Parathyroid adenoma (tissue), 2 donors: ENCODE measurements at regions not wholly inside any gene's neighbourhood (a gene's known extent, or its start where the extent isn't known, plus 50 kb on each side); places are given as distances from the start of the nearest gene placed in this dataset.

Experiments used
- H2AFZ ChIP-seq: fragments of 300-600 bp; sonication (generic); one replicate; pipeline ENCODE4 v1.7.0; 2017; ENCODE audit warnings: antibody characterized with exemption, mild to moderate bottlenecking
- H3K27ac ChIP-seq: fragments of 300-600 bp; sonication (generic); one replicate; pipeline ENCODE4 v1.7.0; 2017
- H3K27me3 ChIP-seq: fragments of 300-600 bp; sonication (generic); one replicate; pipeline ENCODE4 v1.7.0; 2017; ENCODE audit warnings: low read length; ENCODE audit not compliant: control insufficient read depth, insufficient read depth
- H3K36me3 ChIP-seq: fragments of 300-600 bp; sonication (generic); one replicate; pipeline ENCODE4 v1.7.0; 2017; ENCODE audit warnings: low read length; ENCODE audit not compliant: control insufficient read depth, insufficient read depth
- H3K4me1 ChIP-seq: fragments of 300-600 bp; sonication (generic); one replicate; pipeline ENCODE4 v1.7.0; 2017; ENCODE audit warnings: control low read depth
- H3K4me2 ChIP-seq: fragments of 300-600 bp; sonication (generic); one replicate; pipeline ENCODE4 v1.7.0; 2017; ENCODE audit warnings: low read length
- H3K4me3 ChIP-seq: fragments of 300-600 bp; sonication (generic); one replicate; pipeline ENCODE4 v1.7.0; 2017; ENCODE audit warnings: low read depth, low read length
- H3K79me2 ChIP-seq: fragments of 300-600 bp; sonication (generic); one replicate; pipeline ENCODE4 v1.7.0; 2017; ENCODE audit warnings: control low read depth
- H3K9ac ChIP-seq: fragments of 300-600 bp; sonication (generic); one replicate; pipeline ENCODE4 v1.7.0; 2017; ENCODE audit warnings: mild to moderate bottlenecking
- H3K9me3 ChIP-seq: fragments of 300-600 bp; sonication (generic); one replicate; pipeline ENCODE4 v1.7.0; 2017; ENCODE audit warnings: low read length; ENCODE audit not compliant: control insufficient read depth
- TF ChIP-seq, protein P1 (sequence below): fragments of 300-600 bp; sonication (generic); IDR thresholded peaks from one replicate; pipeline ENCODE4 v1.7.0; 2017; ENCODE audit warnings: antibody characterized with exemption, mild to moderate bottlenecking
- donor health status: primary hyperparathyroidism.

DNA sequence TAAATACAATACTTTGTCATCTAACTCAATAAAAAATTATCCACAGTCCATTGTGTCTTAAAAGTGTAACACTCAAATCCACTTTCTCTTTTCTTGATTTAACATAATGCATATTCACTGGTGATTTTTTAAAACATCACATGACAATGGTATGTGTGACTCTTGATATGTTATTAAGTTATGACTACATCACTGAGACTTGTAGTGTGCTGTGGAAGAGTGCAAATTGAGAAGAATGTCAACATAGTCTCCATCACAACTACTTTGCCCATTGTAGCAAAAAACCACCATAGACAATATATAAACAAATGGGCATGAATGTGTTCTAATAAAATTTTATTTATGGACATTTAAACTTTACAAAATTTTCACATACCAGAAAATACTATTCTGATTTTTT is 380.7 kb upstream of the PMFBP1 start:
- no peaks in the 10 kb centered on the region for H3K4me1 ChIP-seq
- no peak overlapping the region for H3K9ac ChIP-seq
- H3K27ac ChIP-seq, result no peak overlapping the region
- TF ChIP-seq, protein P1, sequence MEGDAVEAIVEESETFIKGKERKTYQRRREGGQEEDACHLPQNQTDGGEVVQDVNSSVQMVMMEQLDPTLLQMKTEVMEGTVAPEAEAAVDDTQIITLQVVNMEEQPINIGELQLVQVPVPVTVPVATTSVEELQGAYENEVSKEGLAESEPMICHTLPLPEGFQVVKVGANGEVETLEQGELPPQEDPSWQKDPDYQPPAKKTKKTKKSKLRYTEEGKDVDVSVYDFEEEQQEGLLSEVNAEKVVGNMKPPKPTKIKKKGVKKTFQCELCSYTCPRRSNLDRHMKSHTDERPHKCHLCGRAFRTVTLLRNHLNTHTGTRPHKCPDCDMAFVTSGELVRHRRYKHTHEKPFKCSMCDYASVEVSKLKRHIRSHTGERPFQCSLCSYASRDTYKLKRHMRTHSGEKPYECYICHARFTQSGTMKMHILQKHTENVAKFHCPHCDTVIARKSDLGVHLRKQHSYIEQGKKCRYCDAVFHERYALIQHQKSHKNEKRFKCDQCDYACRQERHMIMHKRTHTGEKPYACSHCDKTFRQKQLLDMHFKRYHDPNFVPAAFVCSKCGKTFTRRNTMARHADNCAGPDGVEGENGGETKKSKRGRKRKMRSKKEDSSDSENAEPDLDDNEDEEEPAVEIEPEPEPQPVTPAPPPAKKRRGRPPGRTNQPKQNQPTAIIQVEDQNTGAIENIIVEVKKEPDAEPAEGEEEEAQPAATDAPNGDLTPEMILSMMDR, result no peak
- no peaks in the 10 kb centered on the region for H3K36me3 ChIP-seq
- no peak overlapping the region for H3K4me3 ChIP-seq
- no peak overlapping the region for H2AFZ ChIP-seq
- H3K27me3 ChIP-seq, result no peaks in the 10 kb centered on the region
- H3K4me2 ChIP-seq, result no peak overlapping the region
- H3K9me3 ChIP-seq, result no peaks in the 10 kb centered on the region
- H3K79me2 ChIP-seq, result no peaks in the 10 kb centered on the region

DNA sequence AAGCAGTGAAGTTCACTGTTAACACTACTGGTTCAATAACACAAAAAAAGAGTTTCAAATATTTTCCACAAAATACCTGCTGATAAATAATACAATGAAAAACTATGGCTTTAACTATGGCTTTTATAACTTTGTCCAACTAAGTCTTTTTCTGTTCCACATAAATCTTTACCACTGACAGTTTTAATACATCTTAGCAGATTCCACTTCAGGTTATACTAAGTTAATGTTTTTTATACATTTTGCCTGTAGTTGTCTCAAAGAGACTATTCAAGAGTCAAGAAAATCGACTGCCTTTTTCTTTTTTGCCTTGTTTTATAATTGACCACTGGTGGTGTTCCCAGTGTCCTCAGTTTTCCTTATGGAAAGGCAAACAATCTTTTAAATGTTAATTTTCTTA is 379.7 kb upstream of the PMFBP1 start:
- Histone ChIP-seq H3K9me3 (no peaks in the 10 kb centered on the region), H3K27me3 (no peaks in the 10 kb centered on the region), H2AFZ (no peak overlapping the region), H3K27ac (no peak overlapping the region), H3K79me2 (no peaks in the 10 kb centered on the region), H3K4me2 (no peak overlapping the region), H3K9ac (no peak overlapping the region), H3K4me3 (no peak overlapping the region), H3K4me1 (no peaks in the 10 kb centered on the region), H3K36me3 (no peaks in the 10 kb centered on the region)
- TF ChIP-seq, protein P1, result no peak

GRCh38 chr16:72549878-72550277 is 377.9 kb upstream of the PMFBP1 start:
- no peak overlapping the region for H3K4me2 ChIP-seq
- H3K27ac ChIP-seq, result no peak overlapping the region
- H3K79me2 ChIP-seq, result no peaks in the 10 kb centered on the region
- TF ChIP-seq, protein P1, result no peak
- H3K27me3 ChIP-seq, result no peaks in the 10 kb centered on the region
- H3K9me3 ChIP-seq, result no peaks in the 10 kb centered on the region
- H3K4me3 ChIP-seq, result no peak overlapping the region
- H2AFZ ChIP-seq, result no peak overlapping the region
- no peaks in the 10 kb centered on the region for H3K4me1 ChIP-seq
- H3K9ac ChIP-seq, result no peak overlapping the region
- no peaks in the 10 kb centered on the region for H3K36me3 ChIP-seq

DNA sequence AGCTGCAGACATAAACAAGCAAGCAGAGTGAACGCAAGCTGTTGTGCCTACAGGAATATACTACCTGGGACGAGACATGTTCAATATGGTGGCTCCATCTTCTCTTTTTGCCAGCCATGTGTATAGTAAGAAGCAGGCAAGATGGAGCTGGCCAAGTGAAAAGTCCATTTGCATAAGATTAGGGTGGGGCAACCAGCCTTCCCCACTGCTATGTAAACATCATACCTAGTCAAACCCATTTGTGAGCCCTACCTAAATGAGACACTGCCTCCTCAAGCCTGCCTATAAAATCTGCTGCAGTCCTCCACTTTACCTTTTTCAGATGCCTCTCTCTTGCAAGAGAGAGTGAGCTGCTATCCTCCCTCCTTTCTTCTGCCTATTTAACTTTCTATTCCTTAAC is 370.1 kb upstream of the PMFBP1 start:
- H3K27me3 ChIP-seq, result no peaks in the 10 kb centered on the region
- TF ChIP-seq, protein P1, result no peak

DNA sequence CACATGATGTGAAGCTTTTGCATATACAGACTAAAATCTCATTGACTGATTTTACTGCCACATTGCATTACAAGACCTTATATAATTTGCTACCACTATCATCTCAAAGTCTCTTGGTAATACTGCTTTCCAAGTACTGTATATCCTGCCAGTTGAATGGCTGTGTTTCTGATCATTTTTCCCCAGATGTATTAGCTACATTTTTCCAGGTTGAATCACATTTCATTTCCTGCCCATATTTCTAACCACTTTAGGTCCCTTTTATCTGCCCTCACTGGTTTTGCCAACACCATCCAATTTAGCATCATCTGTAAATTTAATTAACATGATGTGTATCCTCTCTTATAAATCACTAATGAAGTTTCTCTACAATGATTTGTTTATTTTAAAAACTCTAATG is 365.7 kb upstream of the PMFBP1 start:
- Histone ChIP-seq H3K79me2 (no peaks in the 10 kb centered on the region), H2AFZ (no peak overlapping the region), H3K4me3 (no peak overlapping the region), H3K27ac (no peak overlapping the region), H3K9ac (no peak overlapping the region), H3K36me3 (no peaks in the 10 kb centered on the region), H3K9me3 (no peaks in the 10 kb centered on the region), H3K4me2 (no peak overlapping the region), H3K27me3 (no peaks in the 10 kb centered on the region), H3K4me1 (no peaks in the 10 kb centered on the region)
- TF ChIP-seq, protein P1, result no peak

More for the DNA sequence above, 370.1 kb upstream of the PMFBP1 start:
- H3K36me3 ChIP-seq, result no peaks in the 10 kb centered on the region
- no peak overlapping the region for H3K4me2 ChIP-seq
- H3K27ac ChIP-seq, result no peak overlapping the region
- no peaks in the 10 kb centered on the region for H3K9me3 ChIP-seq
- no peak overlapping the region for H2AFZ ChIP-seq
- H3K4me1 ChIP-seq, result no peaks in the 10 kb centered on the region
- H3K4me3 ChIP-seq, result no peak overlapping the region
- H3K9ac ChIP-seq, result no peak overlapping the region
- H3K79me2 ChIP-seq, result no peaks in the 10 kb centered on the region
